ENCODE measurements at regions not wholly inside any gene's neighbourhood (a gene's known extent, or its start where the extent isn't known, plus 50 kb on each side); places are given as distances from the start of the nearest gene placed in this dataset.
"Not testable (repeated sequence)": the region's sequence is repeated elsewhere in the genome, so short reads cannot be mapped to it uniquely, and the experiment has no call there.

GRCh38 chr15:70227918-70228317, 130.2 kb upstream of the TLE3 start:
- TF ChIP-seq, protein P1, sequence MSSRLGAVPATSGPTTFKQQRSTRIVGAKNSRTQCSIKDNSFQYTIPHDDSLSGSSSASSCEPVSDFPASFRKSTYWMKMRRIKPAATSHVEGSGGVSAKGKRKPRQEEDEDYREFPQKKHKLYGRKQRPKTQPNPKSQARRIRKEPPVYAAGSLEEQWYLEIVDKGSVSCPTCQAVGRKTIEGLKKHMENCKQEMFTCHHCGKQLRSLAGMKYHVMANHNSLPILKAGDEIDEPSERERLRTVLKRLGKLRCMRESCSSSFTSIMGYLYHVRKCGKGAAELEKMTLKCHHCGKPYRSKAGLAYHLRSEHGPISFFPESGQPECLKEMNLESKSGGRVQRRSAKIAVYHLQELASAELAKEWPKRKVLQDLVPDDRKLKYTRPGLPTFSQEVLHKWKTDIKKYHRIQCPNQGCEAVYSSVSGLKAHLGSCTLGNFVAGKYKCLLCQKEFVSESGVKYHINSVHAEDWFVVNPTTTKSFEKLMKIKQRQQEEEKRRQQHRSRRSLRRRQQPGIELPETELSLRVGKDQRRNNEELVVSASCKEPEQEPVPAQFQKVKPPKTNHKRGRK (tag; IDR thresholded peaks at IDR 0.05): not testable (repeated sequence)
- TF ChIP-seq ZFX (CRISPR knock-in tag; IDR thresholded peaks at IDR 0.05); TCF7L2 (IDR thresholded peaks at IDR 0.05; ENCODE audit: low read depth, low read length); POLR2A (conservative IDR thresholded peaks at IDR 0.05); IRF2 (CRISPR knock-in tag; IDR thresholded peaks at IDR 0.05); CEBPB (tag; IDR thresholded peaks at IDR 0.05); ZC3H4 (CRISPR knock-in tag; IDR thresholded peaks at IDR 0.05; ENCODE audit: borderline replicate concordance); POLR2AphosphoS5 (IDR thresholded peaks at IDR 0.05; ENCODE audit: control insufficient read depth, insufficient read depth, low read depth, low read length); TEAD4 (IDR thresholded peaks at IDR 0.05; ENCODE audit: low read length); TEAD4 (CRISPR knock-in tag; IDR thresholded peaks at IDR 0.05; ENCODE audit: borderline replicate concordance); KLF10 (CRISPR knock-in tag; IDR thresholded peaks at IDR 0.05): not testable (repeated sequence)
- TF ChIP-seq, protein P2, sequence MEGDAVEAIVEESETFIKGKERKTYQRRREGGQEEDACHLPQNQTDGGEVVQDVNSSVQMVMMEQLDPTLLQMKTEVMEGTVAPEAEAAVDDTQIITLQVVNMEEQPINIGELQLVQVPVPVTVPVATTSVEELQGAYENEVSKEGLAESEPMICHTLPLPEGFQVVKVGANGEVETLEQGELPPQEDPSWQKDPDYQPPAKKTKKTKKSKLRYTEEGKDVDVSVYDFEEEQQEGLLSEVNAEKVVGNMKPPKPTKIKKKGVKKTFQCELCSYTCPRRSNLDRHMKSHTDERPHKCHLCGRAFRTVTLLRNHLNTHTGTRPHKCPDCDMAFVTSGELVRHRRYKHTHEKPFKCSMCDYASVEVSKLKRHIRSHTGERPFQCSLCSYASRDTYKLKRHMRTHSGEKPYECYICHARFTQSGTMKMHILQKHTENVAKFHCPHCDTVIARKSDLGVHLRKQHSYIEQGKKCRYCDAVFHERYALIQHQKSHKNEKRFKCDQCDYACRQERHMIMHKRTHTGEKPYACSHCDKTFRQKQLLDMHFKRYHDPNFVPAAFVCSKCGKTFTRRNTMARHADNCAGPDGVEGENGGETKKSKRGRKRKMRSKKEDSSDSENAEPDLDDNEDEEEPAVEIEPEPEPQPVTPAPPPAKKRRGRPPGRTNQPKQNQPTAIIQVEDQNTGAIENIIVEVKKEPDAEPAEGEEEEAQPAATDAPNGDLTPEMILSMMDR (IDR thresholded peaks at IDR 0.05 in 2 of 3, conservative IDR thresholded peaks at IDR 0.05 in 1 of 3; ENCODE audit: insufficient read depth in 2 of 3, low read depth in 1 of 3, low read length in 3 of 3): not testable (repeated sequence)
- TF ChIP-seq, protein P3, sequence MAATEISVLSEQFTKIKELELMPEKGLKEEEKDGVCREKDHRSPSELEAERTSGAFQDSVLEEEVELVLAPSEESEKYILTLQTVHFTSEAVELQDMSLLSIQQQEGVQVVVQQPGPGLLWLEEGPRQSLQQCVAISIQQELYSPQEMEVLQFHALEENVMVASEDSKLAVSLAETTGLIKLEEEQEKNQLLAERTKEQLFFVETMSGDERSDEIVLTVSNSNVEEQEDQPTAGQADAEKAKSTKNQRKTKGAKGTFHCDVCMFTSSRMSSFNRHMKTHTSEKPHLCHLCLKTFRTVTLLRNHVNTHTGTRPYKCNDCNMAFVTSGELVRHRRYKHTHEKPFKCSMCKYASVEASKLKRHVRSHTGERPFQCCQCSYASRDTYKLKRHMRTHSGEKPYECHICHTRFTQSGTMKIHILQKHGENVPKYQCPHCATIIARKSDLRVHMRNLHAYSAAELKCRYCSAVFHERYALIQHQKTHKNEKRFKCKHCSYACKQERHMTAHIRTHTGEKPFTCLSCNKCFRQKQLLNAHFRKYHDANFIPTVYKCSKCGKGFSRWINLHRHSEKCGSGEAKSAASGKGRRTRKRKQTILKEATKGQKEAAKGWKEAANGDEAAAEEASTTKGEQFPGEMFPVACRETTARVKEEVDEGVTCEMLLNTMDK (IDR thresholded peaks at IDR 0.05; ENCODE audit: borderline replicate concordance, insufficient read depth, low read depth, low read length, poor library complexity, severe bottlenecking): not testable (repeated sequence)
- TF ChIP-seq, protein P4, sequence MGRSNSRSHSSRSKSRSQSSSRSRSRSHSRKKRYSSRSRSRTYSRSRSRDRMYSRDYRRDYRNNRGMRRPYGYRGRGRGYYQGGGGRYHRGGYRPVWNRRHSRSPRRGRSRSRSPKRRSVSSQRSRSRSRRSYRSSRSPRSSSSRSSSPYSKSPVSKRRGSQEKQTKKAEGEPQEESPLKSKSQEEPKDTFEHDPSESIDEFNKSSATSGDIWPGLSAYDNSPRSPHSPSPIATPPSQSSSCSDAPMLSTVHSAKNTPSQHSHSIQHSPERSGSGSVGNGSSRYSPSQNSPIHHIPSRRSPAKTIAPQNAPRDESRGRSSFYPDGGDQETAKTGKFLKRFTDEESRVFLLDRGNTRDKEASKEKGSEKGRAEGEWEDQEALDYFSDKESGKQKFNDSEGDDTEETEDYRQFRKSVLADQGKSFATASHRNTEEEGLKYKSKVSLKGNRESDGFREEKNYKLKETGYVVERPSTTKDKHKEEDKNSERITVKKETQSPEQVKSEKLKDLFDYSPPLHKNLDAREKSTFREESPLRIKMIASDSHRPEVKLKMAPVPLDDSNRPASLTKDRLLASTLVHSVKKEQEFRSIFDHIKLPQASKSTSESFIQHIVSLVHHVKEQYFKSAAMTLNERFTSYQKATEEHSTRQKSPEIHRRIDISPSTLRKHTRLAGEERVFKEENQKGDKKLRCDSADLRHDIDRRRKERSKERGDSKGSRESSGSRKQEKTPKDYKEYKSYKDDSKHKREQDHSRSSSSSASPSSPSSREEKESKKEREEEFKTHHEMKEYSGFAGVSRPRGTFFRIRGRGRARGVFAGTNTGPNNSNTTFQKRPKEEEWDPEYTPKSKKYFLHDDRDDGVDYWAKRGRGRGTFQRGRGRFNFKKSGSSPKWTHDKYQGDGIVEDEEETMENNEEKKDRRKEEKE (IDR thresholded peaks at IDR 0.05; ENCODE audit: borderline replicate concordance in 1 of 2, control insufficient read depth in 1 of 2, low read depth in 2 of 2, low read length in 1 of 2): not testable (repeated sequence)
